ENCODE measurements at regions not wholly inside any gene's neighbourhood (a gene's known extent, or its start where the extent isn't known, plus 50 kb on each side); places are given as distances from the start of the nearest gene placed in this dataset.

- Histone ChIP-seq H3K23ac (ENCODE audit: low read depth, low read length, poor library complexity) (no peak overlapping the region), H2BK15ac (ENCODE audit: low read length) (no peak overlapping the region), H3K4me2 (ENCODE audit: insufficient read depth, low read length, poor library complexity, severe bottlenecking) (no peak overlapping the region), H2AK5ac (ENCODE audit: low read depth, low read length) (no peak overlapping the region), H3K4me3 (ENCODE audit: low read length in 2 of 2) (no peak overlapping the region), H3K14ac (ENCODE audit: low read length) (no peak overlapping the region), H3K18ac (ENCODE audit: low read length) (no peak overlapping the region), H3K4ac (ENCODE audit: low read length) (no peak overlapping the region), H3K9ac (ENCODE audit: low read depth, low read length, poor library complexity) (no peak overlapping the region), H4K91ac (ENCODE audit: low read depth, low read length, poor library complexity) (no peak overlapping the region), H2AFZ (ENCODE audit: low read length) (no peak overlapping the region), H3K27ac (replicated peaks; ENCODE audit: low read length) (no peak overlapping the region), H3K9me3 (replicated peaks in 1 of 2; ENCODE audit: control insufficient read depth in 2 of 2, insufficient read depth in 1 of 2, low read depth in 1 of 2, low read length in 2 of 2) (no peaks in the 10 kb centered on the region), H4K8ac (ENCODE audit: low read depth, low read length) (no peak overlapping the region), H3K36me3 (replicated peaks in 1 of 2; ENCODE audit: control insufficient read depth in 2 of 2, insufficient read depth in 2 of 2, low read length in 2 of 2) (no peaks in the 10 kb centered on the region), H2BK12ac (ENCODE audit: low read length) (no peak overlapping the region), H3K79me1 (ENCODE audit: low read depth, low read length) (no peaks in the 10 kb centered on the region), H2BK5ac (ENCODE audit: low read length) (no peak overlapping the region), H2BK120ac (ENCODE audit: low read depth, low read length) (no peak overlapping the region), H3K27me3 (ENCODE audit: control insufficient read depth in 3 of 3, insufficient read depth in 3 of 3, low read depth in 1 of 3, low read length in 3 of 3) (no peaks in the 10 kb centered on the region), H3K4me1 (ENCODE audit: control insufficient read depth in 2 of 2, insufficient read depth in 1 of 2, low read depth in 1 of 2, low read length in 2 of 2) (no peaks in the 10 kb centered on the region)
- no CpG with 5 or more reads among the region's 1 CpG for WGBS, 2 donors (ENCODE audit: extremely low coverage in 2 of 2, insufficient read length in 2 of 2, insufficient replicate concordance in 1 of 2)
- DNase-seq (ENCODE audit: low spot score) = no peak
These were observed 372.7 kb downstream of the EDEM1 start for GRCh38 chr3:5560199-5560598.

- H3K79me1 ChIP-seq (ENCODE audit: low read depth, low read length) = no peaks in the 10 kb centered on the region
- no peak overlapping the region for H2BK12ac ChIP-seq (ENCODE audit: low read length)
- no peak overlapping the region for H3K9ac ChIP-seq (ENCODE audit: low read depth, low read length, poor library complexity)
- no peak overlapping the region for H2BK120ac ChIP-seq (ENCODE audit: low read depth, low read length)
- no peak overlapping the region for H3K4ac ChIP-seq (ENCODE audit: low read length)
- H3K36me3 ChIP-seq (replicated peaks in 1 of 2; ENCODE audit: control insufficient read depth in 2 of 2, insufficient read depth in 2 of 2, low read length in 2 of 2) = no peaks in the 10 kb centered on the region
- H2BK5ac ChIP-seq (ENCODE audit: low read length) = no peak overlapping the region
- H3K27ac ChIP-seq (replicated peaks; ENCODE audit: low read length) = no peak overlapping the region
- no peak overlapping the region for H3K23ac ChIP-seq (ENCODE audit: low read depth, low read length, poor library complexity)
- H3K4me3 ChIP-seq (ENCODE audit: low read length in 2 of 2) = no peak overlapping the region
- no peak overlapping the region for H3K18ac ChIP-seq (ENCODE audit: low read length)
- H3K4me1 ChIP-seq (ENCODE audit: control insufficient read depth in 2 of 2, insufficient read depth in 1 of 2, low read depth in 1 of 2, low read length in 2 of 2) = no peaks in the 10 kb centered on the region
- no peak overlapping the region for H4K91ac ChIP-seq (ENCODE audit: low read depth, low read length, poor library complexity)
- WGBS, 2 donors (ENCODE audit: extremely low coverage in 2 of 2, insufficient read length in 2 of 2, insufficient replicate concordance in 1 of 2) = no CpG with 5 or more reads among the region's 7 CpGs
- H4K8ac ChIP-seq (ENCODE audit: low read depth, low read length) = no peak overlapping the region
- no peaks in the 10 kb centered on the region for H3K27me3 ChIP-seq (ENCODE audit: control insufficient read depth in 3 of 3, insufficient read depth in 3 of 3, low read depth in 1 of 3, low read length in 3 of 3)
- H2AFZ ChIP-seq (ENCODE audit: low read length) = no peak overlapping the region
- no peak overlapping the region for H2BK15ac ChIP-seq (ENCODE audit: low read length)
- DNase-seq (ENCODE audit: low spot score) = no peak
- no peaks in the 10 kb centered on the region for H3K9me3 ChIP-seq (replicated peaks in 1 of 2; ENCODE audit: control insufficient read depth in 2 of 2, insufficient read depth in 1 of 2, low read depth in 1 of 2, low read length in 2 of 2)
- H3K4me2 ChIP-seq (ENCODE audit: insufficient read depth, low read length, poor library complexity, severe bottlenecking) = no peak overlapping the region
- H3K14ac ChIP-seq (ENCODE audit: low read length) = no peak overlapping the region
- H2AK5ac ChIP-seq (ENCODE audit: low read depth, low read length) = no peak overlapping the region
These were observed 376.2 kb downstream of the EDEM1 start for GRCh38 chr3:5563537-5564277.

- no peaks in the 10 kb centered on the region for H3K27me3 ChIP-seq (ENCODE audit: control insufficient read depth in 3 of 3, insufficient read depth in 3 of 3, low read depth in 1 of 3, low read length in 3 of 3)
- H2BK5ac ChIP-seq (ENCODE audit: low read length) = no peak overlapping the region
- H3K18ac ChIP-seq (ENCODE audit: low read length) = no peak overlapping the region
- H4K91ac ChIP-seq (ENCODE audit: low read depth, low read length, poor library complexity) = no peak overlapping the region
- no peak overlapping the region for H3K23ac ChIP-seq (ENCODE audit: low read depth, low read length, poor library complexity)
- H3K14ac ChIP-seq (ENCODE audit: low read length) = no peak overlapping the region
- no peak overlapping the region for H4K8ac ChIP-seq (ENCODE audit: low read depth, low read length)
- no peak overlapping the region for H3K4ac ChIP-seq (ENCODE audit: low read length)
- H3K4me3 ChIP-seq (ENCODE audit: low read length in 2 of 2) = no peak overlapping the region
- H2AFZ ChIP-seq (ENCODE audit: low read length) = no peak overlapping the region
- H3K36me3 ChIP-seq (replicated peaks in 1 of 2; ENCODE audit: control insufficient read depth in 2 of 2, insufficient read depth in 2 of 2, low read length in 2 of 2) = no peaks in the 10 kb centered on the region
- no peak for DNase-seq (ENCODE audit: low spot score)
- no peak overlapping the region for H2BK12ac ChIP-seq (ENCODE audit: low read length)
- H3K4me2 ChIP-seq (ENCODE audit: insufficient read depth, low read length, poor library complexity, severe bottlenecking) = no peak overlapping the region
- no CpG with 5 or more reads among the region's 2 CpGs for WGBS, 2 donors (ENCODE audit: extremely low coverage in 2 of 2, insufficient read length in 2 of 2, insufficient replicate concordance in 1 of 2)
- no peaks in the 10 kb centered on the region for H3K4me1 ChIP-seq (ENCODE audit: control insufficient read depth in 2 of 2, insufficient read depth in 1 of 2, low read depth in 1 of 2, low read length in 2 of 2)
- no peak overlapping the region for H2BK15ac ChIP-seq (ENCODE audit: low read length)
- no peak overlapping the region for H3K27ac ChIP-seq (replicated peaks; ENCODE audit: low read length)
- no peak overlapping the region for H3K9ac ChIP-seq (ENCODE audit: low read depth, low read length, poor library complexity)
- no peaks in the 10 kb centered on the region for H3K9me3 ChIP-seq (replicated peaks in 1 of 2; ENCODE audit: control insufficient read depth in 2 of 2, insufficient read depth in 1 of 2, low read depth in 1 of 2, low read length in 2 of 2)
- H3K79me1 ChIP-seq (ENCODE audit: low read depth, low read length) = no peaks in the 10 kb centered on the region
- no peak overlapping the region for H2AK5ac ChIP-seq (ENCODE audit: low read depth, low read length)
- H2BK120ac ChIP-seq (ENCODE audit: low read depth, low read length) = no peak overlapping the region
These were observed 376.8 kb downstream of the EDEM1 start for GRCh38 chr3:5564278-5564666.

- no peak for DNase-seq (ENCODE audit: low spot score)
- H3K4me2 ChIP-seq (ENCODE audit: insufficient read depth, low read length, poor library complexity, severe bottlenecking) = no peak overlapping the region
- H2BK120ac ChIP-seq (ENCODE audit: low read depth, low read length) = no peak overlapping the region
- H2BK15ac ChIP-seq (ENCODE audit: low read length) = no peak overlapping the region
- no peak overlapping the region for H4K8ac ChIP-seq (ENCODE audit: low read depth, low read length)
- no peaks in the 10 kb centered on the region for H3K27me3 ChIP-seq (ENCODE audit: control insufficient read depth in 3 of 3, insufficient read depth in 3 of 3, low read depth in 1 of 3, low read length in 3 of 3)
- H2AFZ ChIP-seq (ENCODE audit: low read length) = no peak overlapping the region
- H3K4me3 ChIP-seq (ENCODE audit: low read length in 2 of 2) = no peak overlapping the region
- H3K4me1 ChIP-seq (ENCODE audit: control insufficient read depth in 2 of 2, insufficient read depth in 1 of 2, low read depth in 1 of 2, low read length in 2 of 2) = no peaks in the 10 kb centered on the region
- no peaks in the 10 kb centered on the region for H3K9me3 ChIP-seq (replicated peaks in 1 of 2; ENCODE audit: control insufficient read depth in 2 of 2, insufficient read depth in 1 of 2, low read depth in 1 of 2, low read length in 2 of 2)
- WGBS, 2 donors (ENCODE audit: extremely low coverage in 2 of 2, insufficient read length in 2 of 2, insufficient replicate concordance in 1 of 2) = no CpG with 5 or more reads among the region's 4 CpGs
- no peak overlapping the region for H3K14ac ChIP-seq (ENCODE audit: low read length)
- H3K27ac ChIP-seq (replicated peaks; ENCODE audit: low read length) = no peak overlapping the region
- H4K91ac ChIP-seq (ENCODE audit: low read depth, low read length, poor library complexity) = no peak overlapping the region
- H2BK5ac ChIP-seq (ENCODE audit: low read length) = no peak overlapping the region
- H2AK5ac ChIP-seq (ENCODE audit: low read depth, low read length) = no peak overlapping the region
- H3K36me3 ChIP-seq (replicated peaks in 1 of 2; ENCODE audit: control insufficient read depth in 2 of 2, insufficient read depth in 2 of 2, low read length in 2 of 2) = no peaks in the 10 kb centered on the region
- no peak overlapping the region for H2BK12ac ChIP-seq (ENCODE audit: low read length)
- no peak overlapping the region for H3K4ac ChIP-seq (ENCODE audit: low read length)
- H3K9ac ChIP-seq (ENCODE audit: low read depth, low read length, poor library complexity) = no peak overlapping the region
- no peak overlapping the region for H3K18ac ChIP-seq (ENCODE audit: low read length)
- no peaks in the 10 kb centered on the region for H3K79me1 ChIP-seq (ENCODE audit: low read depth, low read length)
- no peak overlapping the region for H3K23ac ChIP-seq (ENCODE audit: low read depth, low read length, poor library complexity)
These were observed 377.5 kb downstream of the EDEM1 start for GRCh38 chr3:5565026-5565425.
